A673 (cell line): ENCODE measurements at regions not wholly inside any gene's neighbourhood (a gene's known extent, or its start where the extent isn't known, plus 50 kb on each side); places are given as distances from the start of the nearest gene placed in this dataset.
A peak's percentile ranks its signal among the peaks of the same experiment; 100 is the strongest.

Experiments used
- BruUV-seq: library from RNA; stranded (reverse); fragments of 400-500 nt; replicated peaks from 2 replicates; lab custom pipeline; 2021; lab: Mats Ljungman, UMichigan
- CTCF ChIA-PET: fragments of 300-600 bp; sonication (Branson Sonifier 250); formaldehyde crosslinking; loops from one replicate; lab custom pipeline; 2022; ENCODE audit warnings: antibody characterized with exemption; lab: Charles Lee
- POLR2A ChIA-PET: fragments of 300-600 bp; sonication (Branson Sonifier 250); formaldehyde crosslinking; loops from one replicate; lab custom pipeline; 2022; ENCODE audit warnings: antibody characterized with exemption; ENCODE audit not compliant: low non-redundant PET; lab: Charles Lee
- DNase-seq: peaks from one replicate; pipeline ENCODE4 v3.0.0-alpha.2; 2015; ENCODE audit warnings: low spot score
- H3K27ac ChIP-seq: fragments of 200-600 bp; sonication (generic); 2 replicates; pipeline ENCODE4 v1.5.1; 2016; ENCODE audit warnings: mixed run types, low read depth, mild to moderate bottlenecking, mixed read lengths, antibody characterized with exemption, low read length; ENCODE audit not compliant: poor library complexity, severe bottlenecking
- H3K27me3 ChIP-seq: fragments of 200-600 bp; sonication (generic); replicated peaks from 2 replicates; pipeline ENCODE4 v1.6.1; 2017; ENCODE audit warnings: mixed run types, low read depth, mild to moderate bottlenecking, mixed read lengths, antibody characterized with exemption, low read length; ENCODE audit not compliant: insufficient read depth, poor library complexity
- H3K36me3 ChIP-seq: fragments of 200-600 bp; sonication (generic); 2 replicates; pipeline ENCODE4 v1.6.1; 2016; ENCODE audit warnings: mixed run types, mild to moderate bottlenecking, mixed read lengths, antibody characterized with exemption, low read length; ENCODE audit not compliant: insufficient read depth, poor library complexity, severe bottlenecking
- H3K4me1 ChIP-seq: fragments of 200-600 bp; sonication (generic); 2 replicates; pipeline ENCODE4 v1.6.1; 2017; ENCODE audit warnings: mixed run types, mild to moderate bottlenecking, mixed read lengths, antibody characterized with exemption, low read length; ENCODE audit not compliant: insufficient read depth, poor library complexity, severe bottlenecking
- H3K4me3 ChIP-seq: fragments of 200-600 bp; sonication (generic); 2 replicates; pipeline ENCODE4 v1.5.1; 2016; ENCODE audit warnings: low read depth, mixed run types, mild to moderate bottlenecking, mixed read lengths, low read length; ENCODE audit not compliant: poor library complexity, severe bottlenecking
- H3K9me3 ChIP-seq: fragments of 200-600 bp; sonication (generic); 2 replicates; pipeline ENCODE4 v1.6.1; 2016; ENCODE audit warnings: mixed run types, low read depth, mild to moderate bottlenecking, mixed read lengths, antibody characterized with exemption, low read length; ENCODE audit not compliant: poor library complexity, severe bottlenecking
- CTCF ChIP-seq: fragments of 300-800, 200-600 bp; sonication (generic); conservative IDR thresholded peaks from 2 replicates; pipeline ENCODE4 v1.5.1; 2017; ENCODE audit warnings: low read depth, mild to moderate bottlenecking, antibody characterized with exemption, low read length, moderate library complexity, mixed read lengths
- EZH2 ChIP-seq: fragments of 200-600 bp; sonication (generic); IDR thresholded peaks from 2 replicates; pipeline ENCODE4 v1.6.1; 2017; ENCODE audit warnings: borderline replicate concordance, low read depth, mild to moderate bottlenecking, mixed read lengths, antibody characterized with exemption, low read length; ENCODE audit not compliant: poor library complexity, severe bottlenecking
- intact Hi-C: fragments of 100-400 bp; cut with micrococcal nuclease; formaldehyde crosslinking; loops from one replicate; pipeline ENCODE4 v1.10.0; 2022; ENCODE audit not compliant: unreplicated experiment

GRCh38 chr1:115479055-115479482 is 141.0 kb upstream of the NGF start:
- Histone ChIP-seq H3K9me3 (no peaks in the 10 kb centered on the region), H3K4me3 (no peak overlapping the region), H3K27ac (no peak overlapping the region), H3K4me1 (no peaks in the 10 kb centered on the region), H3K27me3 (peaks cover 36% of the 10 kb centered on the region), H3K36me3 (no peaks in the 10 kb centered on the region)
- no TSS peak for BruUV-seq
- POLR2A ChIA-PET: no interaction called here
- CTCF ChIA-PET: no interaction called here
- TF ChIP-seq EZH2 (peak; percentile 43), CTCF (no peak)
- intact Hi-C loops: no loop called here
- DNase-seq: no peak

GRCh38 chr1:115477071-115477470 is 139.0 kb upstream of the NGF start:
- H3K27me3 ChIP-seq: peaks cover 47% of the 10 kb centered on the region
- ChIA-PET CTCF (no interaction called here), POLR2A (no interaction called here)
- H3K27ac ChIP-seq: no peak overlapping the region
- H3K4me1 ChIP-seq: no peaks in the 10 kb centered on the region
- no TSS peak for BruUV-seq
- DNase-seq: no peak
- H3K9me3 ChIP-seq: no peaks in the 10 kb centered on the region
- intact Hi-C loops: no loop called here
- no peak for TF ChIP-seq CTCF
- no peak for TF ChIP-seq EZH2
- no peaks in the 10 kb centered on the region for H3K36me3 ChIP-seq
- H3K4me3 ChIP-seq: no peak overlapping the region

- POLR2A ChIA-PET: no interaction called here
- TF ChIP-seq EZH2: no peak
- no peak for TF ChIP-seq CTCF
- intact Hi-C loops: no loop called here
- BruUV-seq: no TSS peak
- DNase-seq: no peak
- H3K36me3 ChIP-seq: no peaks in the 10 kb centered on the region
- H3K27me3 ChIP-seq: peaks cover 48% of the 10 kb centered on the region
- CTCF ChIA-PET: no interaction called here
- H3K4me1 ChIP-seq: no peaks in the 10 kb centered on the region
- no peak overlapping the region for H3K27ac ChIP-seq
- H3K4me3 ChIP-seq: no peak overlapping the region
- H3K9me3 ChIP-seq: no peaks in the 10 kb centered on the region
These were observed 138.6 kb upstream of the NGF start for GRCh38 chr1:115476616-115477015.
